HCT116 (cell line): ENCODE measurements at regions not wholly inside any gene's neighbourhood (a gene's known extent, or its start where the extent isn't known, plus 50 kb on each side); places are given as distances from the start of the nearest gene placed in this dataset.

Source experiments
- ATAC-seq: fragments of 200-7000 bp; cut with Tn5 transposase; 2 replicates; pipeline ENCODE4 v1.9.1; 2020; ENCODE audit warnings: mild to moderate bottlenecking, moderate library complexity
- BruUV-seq: library from RNA; stranded (reverse); fragments of 400-500 nt; replicated peaks from 2 replicates; lab custom pipeline; 2021; lab: Mats Ljungman, UMichigan
- CTCF ChIA-PET: fragments of 300-600 bp; sonication (Branson Sonifier 250); formaldehyde crosslinking; loops from one replicate; lab custom pipeline; 2021; ENCODE audit warnings: antibody characterized with exemption; lab: Charles Lee
- POLR2A ChIA-PET: fragments of 300-600, 350-600 bp; sonication (Branson Sonifier 250); formaldehyde crosslinking; loops from one replicate; lab custom pipeline; 2021; ENCODE audit warnings: antibody characterized with exemption; lab: Charles Lee
- RAD21 ChIA-PET, 2 experiments: fragments of 300-600 bp; sonication (Branson Sonifier 250); formaldehyde crosslinking; loops; one replicate each; lab custom pipeline; 2023; ENCODE audit warnings: low total read pairs in 2 of 2; ENCODE audit not compliant: uncharacterized antibody in 2 of 2, unreplicated experiment in 2 of 2, low non-redundant PET in 1 of 2; lab: Charles Lee
- DNase-seq: peaks from one replicate; pipeline ENCODE4 v3.0.0-alpha.2; 2010; ENCODE audit warnings: low read depth, low spot score
- H2AFZ ChIP-seq: fragments of 200-600 bp; shearing (Covaris generic), sonication (generic); 2 replicates; pipeline ENCODE4 v1.6.1; 2017; ENCODE audit warnings: low read depth, mixed run types, mixed read lengths, antibody characterized with exemption, low read length; ENCODE audit not compliant: poor library complexity, severe bottlenecking
- H3K27ac ChIP-seq: 2 replicates; pipeline ENCODE4 v1.5.1; 2012; ENCODE audit warnings: low read depth, low read length
- H3K27me3 ChIP-seq: fragments of 200-600 bp; sonication (generic); 2 replicates; pipeline ENCODE4 v1.6.1; 2016; ENCODE audit warnings: mixed run types, low read length, mixed read lengths; ENCODE audit not compliant: insufficient read depth
- H3K36me3 ChIP-seq, 2 experiments: fragments of 200-500 bp in 1 of 2; fragments of 200-600 bp in 1 of 2; sonication (Bioruptor generic) in 1 of 2; sonication (generic) in 1 of 2; 2 replicates each; pipeline versions ENCODE4 v1.5.1 to v1.6.1; 2014 to 2016; ENCODE audit warnings: low read length in 2 of 2, inconsistent platforms in 1 of 2, mixed read lengths in 1 of 2, mixed run types in 1 of 2; ENCODE audit not compliant: insufficient read depth in 2 of 2, control insufficient read depth in 1 of 2
- H3K4me1 ChIP-seq, 2 experiments: fragments of 200-600 bp in 1 of 2; sonication (generic) in 1 of 2; 2 replicates each; pipeline versions ENCODE4 v1.5.1 to v1.6.1; 2012 to 2017; ENCODE audit warnings: low read length in 2 of 2, inconsistent platforms in 1 of 2, mild to moderate bottlenecking in 1 of 2, mixed read lengths in 1 of 2, mixed run types in 1 of 2, moderate library complexity in 1 of 2; ENCODE audit not compliant: insufficient read depth in 2 of 2, control insufficient read depth in 1 of 2
- H3K4me2 ChIP-seq: fragments of 200-600 bp; sonication (generic); 2 replicates; pipeline ENCODE4 v1.6.1; 2017; ENCODE audit warnings: mixed run types, low read length, mixed read lengths
- H3K4me3 ChIP-seq, 2 experiments: fragments of 200-600 bp in 1 of 2; sonication (generic) in 1 of 2; replicated peaks in 1 of 2; 2 replicates each; pipeline ENCODE4 v1.5.1; 2011 to 2016; ENCODE audit warnings: low read length in 2 of 2, control low read depth in 1 of 2, low read depth in 1 of 2, mild to moderate bottlenecking in 1 of 2, mixed read lengths in 1 of 2, mixed run types in 1 of 2
- H3K79me2 ChIP-seq: fragments of 200-600 bp; sonication (generic); 2 replicates; pipeline ENCODE4 v1.6.1; 2017; ENCODE audit warnings: mild to moderate bottlenecking, mixed run types, low read length, moderate library complexity, mixed read lengths; ENCODE audit not compliant: insufficient read depth
- H3K9ac ChIP-seq: fragments of 200-600 bp; sonication (generic); 2 replicates; pipeline ENCODE4 v1.6.1; 2016; ENCODE audit warnings: low read length, mixed read lengths
- H3K9me2 ChIP-seq: fragments of 200-600 bp; sonication (generic), shearing (Covaris generic); 2 replicates; pipeline ENCODE4 v1.6.1; 2017; ENCODE audit warnings: mixed run types, mild to moderate bottlenecking, moderate library complexity; ENCODE audit not compliant: insufficient read depth
- H3K9me3 ChIP-seq, 2 experiments: fragments of 200-500 bp in 1 of 2; fragments of 200-600 bp in 1 of 2; sonication (Bioruptor generic) in 1 of 2; sonication (generic) in 1 of 2; 2 replicates each; pipeline ENCODE4 v1.6.1; 2014 to 2017; ENCODE audit warnings: low read length in 2 of 2, mixed read lengths in 2 of 2, inconsistent platforms in 1 of 2, low read depth in 1 of 2, mild to moderate bottlenecking in 1 of 2, mixed run types in 1 of 2, moderate library complexity in 1 of 2; ENCODE audit not compliant: control insufficient read depth in 1 of 2, insufficient read depth in 1 of 2
- H4K20me1 ChIP-seq: fragments of 200-600 bp; sonication (generic), shearing (Covaris generic); 2 replicates; pipeline ENCODE4 v1.6.1; 2017; ENCODE audit warnings: mixed run types, mild to moderate bottlenecking, moderate library complexity; ENCODE audit not compliant: insufficient read depth
- ATF3 ChIP-seq: IDR thresholded peaks from 2 replicates; pipeline ENCODE4 v1.6.1; 2012
- CBX3 ChIP-seq: IDR thresholded peaks from 2 replicates; pipeline ENCODE4 v1.6.1; 2012; ENCODE audit warnings: low read depth
- CEBPB ChIP-seq: IDR thresholded peaks from 2 replicates; pipeline ENCODE4 v1.6.1; 2012; ENCODE audit warnings: low read depth
- CTCF ChIP-seq, 3 experiments: fragments of 200-600 bp in 1 of 3; sonication (generic) in 1 of 3; IDR thresholded peaks in 2 of 3; conservative IDR thresholded peaks in 1 of 3; 2 replicates each; pipeline ENCODE4 v1.5.1; 2012 to 2017; ENCODE audit warnings: low read depth in 2 of 3, low read length in 2 of 3, antibody characterized with exemption in 1 of 3, borderline replicate concordance in 1 of 3, control low read depth in 1 of 3, mild to moderate bottlenecking in 1 of 3, mixed read lengths in 1 of 3, mixed run types in 1 of 3, moderate library complexity in 1 of 3; ENCODE audit not compliant: insufficient read depth in 1 of 3
- ELF1 ChIP-seq: IDR thresholded peaks from 2 replicates; pipeline ENCODE4 v1.6.1; 2012; ENCODE audit warnings: low read depth, borderline replicate concordance
- EZH2 ChIP-seq: fragments of 200-600 bp; sonication (generic); IDR thresholded peaks from 2 replicates; pipeline ENCODE4 v1.6.1; 2017; ENCODE audit warnings: antibody characterized with exemption, mixed run types
- EZH2phosphoT487 ChIP-seq: fragments of 200-600 bp; IDR thresholded peaks from 2 replicates; pipeline ENCODE4 v1.6.1; 2018; ENCODE audit warnings: antibody characterized with exemption, borderline replicate concordance
- FOSL1 ChIP-seq: IDR thresholded peaks from 2 replicates; pipeline ENCODE4 v1.6.1; 2012; ENCODE audit warnings: low read depth
- POLR2AphosphoS5 ChIP-seq: IDR thresholded peaks from 2 replicates; pipeline ENCODE4 v1.6.1; 2011; ENCODE audit warnings: mild to moderate bottlenecking, low read depth, low read length, moderate library complexity
- RAD21 ChIP-seq: IDR thresholded peaks from 2 replicates; pipeline ENCODE4 v1.6.1; 2012; ENCODE audit warnings: low read depth, mild to moderate bottlenecking
- SIN3A ChIP-seq: IDR thresholded peaks from 2 replicates; pipeline ENCODE4 v1.6.1; 2012; ENCODE audit warnings: low read depth
- SP1 ChIP-seq: IDR thresholded peaks from 2 replicates; pipeline ENCODE4 v1.6.1; 2012; ENCODE audit warnings: low read depth
- SRF ChIP-seq: IDR thresholded peaks from 2 replicates; pipeline ENCODE4 v1.6.1; 2012; ENCODE audit warnings: low read depth
- YY1 ChIP-seq: IDR thresholded peaks from 2 replicates; pipeline ENCODE4 v1.6.1; 2011; ENCODE audit warnings: low read length, low read depth, moderate library complexity, mild to moderate bottlenecking; ENCODE audit not compliant: insufficient replicate concordance; ENCODE audit errors: extremely low read depth
- ZFX ChIP-seq: fragments of 450-650 bp; IDR thresholded peaks from 2 replicates; pipeline ENCODE4 v1.6.1; 2017
- ZNF274 ChIP-seq: fragments of 200-500 bp; sonication (Bioruptor generic); IDR thresholded peaks from 2 replicates; pipeline ENCODE4 v1.6.1; 2014; ENCODE audit warnings: mild to moderate bottlenecking, low read depth, low read length, inconsistent platforms
- intact Hi-C: fragments of 100-400 bp; cut with micrococcal nuclease; formaldehyde crosslinking; loops from 2 replicates; pipeline ENCODE4 v1.10.0; 2022

DNA sequence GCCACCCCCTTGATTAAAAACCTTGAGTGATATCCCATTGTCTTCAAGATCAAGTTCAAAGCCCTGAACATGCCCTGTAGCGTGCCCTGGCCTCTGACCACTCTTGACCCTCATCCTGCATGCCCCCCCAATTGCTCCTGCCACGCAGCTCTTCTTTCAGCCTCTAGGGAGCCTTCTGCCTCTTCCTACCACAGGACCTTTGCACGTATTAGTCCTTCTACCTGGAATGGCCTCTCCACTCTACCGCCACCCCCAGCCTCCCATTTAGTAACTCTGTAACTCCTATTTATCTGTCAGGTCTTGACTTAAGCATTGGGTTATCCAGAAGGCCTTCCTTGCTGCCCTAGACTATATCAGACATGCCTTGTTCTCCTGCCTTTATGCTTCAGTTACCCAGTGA is 203.6 kb downstream of the TRIM29 start:
- H3K9me3 ChIP-seq = no peaks in the 10 kb centered on the region
- no peak overlapping the region for H3K9ac ChIP-seq
- no peaks in the 10 kb centered on the region for H3K9me2 ChIP-seq
- no peak overlapping the region for H2AFZ ChIP-seq
- H3K27ac ChIP-seq = no peak overlapping the region
- H3K27me3 ChIP-seq = peaks cover 71% of the 10 kb centered on the region
- no peaks in the 10 kb centered on the region for H3K79me2 ChIP-seq
- no peak overlapping the region for H3K4me3 ChIP-seq
- intact Hi-C loops = no loop called here
- DNase-seq = no peak
- ATAC-seq = no peak
- TF ChIP-seq SP1 (no peak), SRF (no peak), CTCF (IDR thresholded peaks at IDR 0.05 in 2 of 3, conservative IDR thresholded peaks at IDR 0.05 in 1 of 3; ENCODE audit: borderline replicate concordance in 1 of 3, insufficient read depth in 1 of 3, low read depth in 2 of 3, low read length in 2 of 3) (no peak), YY1 (no peak), POLR2AphosphoS5 (no peak), RAD21 (no peak), ZNF274 (no peak), CEBPB (no peak), FOSL1 (no peak), EZH2 (no peak), EZH2phosphoT487 (no peak), ATF3 (no peak), ELF1 (no peak), SIN3A (no peak), ZFX (no peak), CBX3 (no peak)
- TF ChIP-seq, all 23 proteins: peak for 0
- Histone ChIP-seq H4K20me1 (no peaks in the 10 kb centered on the region), H3K4me2 (no peak overlapping the region), H3K36me3 (no peaks in the 10 kb centered on the region), H3K4me1 (no peaks in the 10 kb centered on the region)
- ChIA-PET CTCF (no interaction called here), RAD21 (no interaction called here), POLR2A (no interaction called here)
- no TSS peak for BruUV-seq
